GM21619 (cell line): ENCODE measurements at regions not wholly inside any gene's neighbourhood (a gene's known extent, or its start where the extent isn't known, plus 50 kb on each side); places are given as distances from the start of the nearest gene placed in this dataset.
"Not testable (repeated sequence)": the region's sequence is repeated elsewhere in the genome, so short reads cannot be mapped to it uniquely, and the experiment has no call there.

ENCODE experiments used
- ATAC-seq: cut with Tn5 transposase; IDR thresholded peaks from one replicate; pipeline ENCODE4 v1.9.1; 2021; ENCODE audit not compliant: unreplicated experiment

DNA sequence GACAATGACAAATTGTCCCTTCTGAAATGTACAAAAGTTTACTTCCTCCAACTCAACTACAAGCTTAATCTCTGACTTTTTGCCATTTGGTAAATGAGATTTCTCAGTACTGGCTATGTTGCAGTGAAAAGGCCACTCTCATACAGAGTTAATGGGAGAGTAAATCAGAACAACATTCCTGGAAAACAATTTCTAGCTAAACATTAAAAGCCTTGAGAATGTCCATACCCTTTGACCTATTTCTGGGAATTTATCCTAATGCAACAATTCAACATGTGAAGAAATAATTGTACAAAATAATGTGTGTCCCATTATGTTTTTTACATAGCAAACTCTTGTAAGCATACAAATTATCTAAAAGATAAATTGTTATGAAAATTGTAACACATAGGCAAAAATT, 56.3 kb upstream of the SPEF2 start:
- ATAC-seq = no peak

- ATAC-seq = no peak
These were observed 59.9 kb upstream of the SPEF2 start for GRCh38 chr5:35557748-35558147.

GRCh38 chr5:35557199-35557598, 60.5 kb upstream of the SPEF2 start:
- no peak for ATAC-seq

- ATAC-seq = no peak
These were observed 63.6 kb upstream of the SPEF2 start for GRCh38 chr5:35554016-35554415.

GRCh38 chr5:35545190-35545589, 72.5 kb upstream of the SPEF2 start:
- ATAC-seq = no peak

GRCh38 chr5:35543408-35543807, 74.3 kb upstream of the SPEF2 start:
- ATAC-seq = no peak

GRCh38 chr5:35540002-35540401, 77.7 kb upstream of the SPEF2 start:
- ATAC-seq = no peak

GRCh38 chr5:35538198-35538931, 79.3 kb upstream of the SPEF2 start:
- ATAC-seq = no peak

GRCh38 chr5:35533156-35533555, 84.5 kb upstream of the SPEF2 start:
- ATAC-seq = no peak

DNA sequence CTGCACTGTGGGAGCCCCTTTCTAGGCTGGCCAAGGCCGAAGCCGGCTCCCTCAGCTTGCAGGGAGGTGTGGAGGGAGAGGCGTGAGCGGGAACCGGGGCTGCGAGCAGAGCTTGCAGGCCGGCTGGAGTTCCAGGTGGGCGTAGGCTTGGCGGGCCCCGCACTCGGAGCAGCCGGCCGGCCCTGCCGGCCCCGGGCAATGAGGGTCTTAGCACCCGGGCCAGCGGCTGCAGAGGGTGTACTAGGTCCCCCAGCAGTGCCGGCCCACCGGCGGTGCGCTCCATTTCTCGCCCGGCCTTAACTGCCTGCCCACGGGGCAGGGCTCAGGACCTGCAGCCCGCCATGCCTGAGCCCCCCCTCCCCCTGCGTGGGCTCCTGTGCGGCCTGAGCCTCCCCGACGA, 86.1 kb upstream of the SPEF2 start:
- ATAC-seq = not testable (repeated sequence)

- ATAC-seq = peak; percentile 99
These were observed 99.6 kb upstream of the SPEF2 start for GRCh38 chr5:35518104-35518503.

GRCh38 chr5:35516271-35516670, 101.4 kb upstream of the SPEF2 start:
- no peak for ATAC-seq

GRCh38 chr5:35513612-35514011, 104.1 kb upstream of the SPEF2 start:
- no peak for ATAC-seq

- no peak for ATAC-seq
These were observed 115.5 kb upstream of the SPEF2 start for GRCh38 chr5:35502206-35502605.

GRCh38 chr5:35488791-35489190, 128.9 kb upstream of the SPEF2 start:
- ATAC-seq = no peak

DNA sequence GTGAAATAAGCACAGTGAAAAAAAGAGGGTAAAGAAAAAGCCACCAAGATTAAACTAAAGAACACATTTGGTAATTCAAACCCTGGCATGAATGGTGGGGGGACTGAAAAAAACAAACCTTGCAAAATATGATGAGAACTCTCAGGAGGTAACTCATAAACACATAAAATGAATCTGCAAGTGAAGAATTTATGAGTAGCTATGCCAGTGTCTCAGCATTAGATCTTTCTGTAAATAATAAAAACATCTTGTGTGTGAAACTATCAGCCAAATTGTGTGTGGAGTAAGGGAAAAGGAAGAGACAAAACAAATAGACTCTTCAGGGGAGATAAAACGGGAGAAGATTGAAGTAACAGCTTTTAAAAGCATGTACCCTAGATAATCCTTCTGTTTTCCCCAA, 129.6 kb upstream of the SPEF2 start:
- no peak for ATAC-seq

DNA sequence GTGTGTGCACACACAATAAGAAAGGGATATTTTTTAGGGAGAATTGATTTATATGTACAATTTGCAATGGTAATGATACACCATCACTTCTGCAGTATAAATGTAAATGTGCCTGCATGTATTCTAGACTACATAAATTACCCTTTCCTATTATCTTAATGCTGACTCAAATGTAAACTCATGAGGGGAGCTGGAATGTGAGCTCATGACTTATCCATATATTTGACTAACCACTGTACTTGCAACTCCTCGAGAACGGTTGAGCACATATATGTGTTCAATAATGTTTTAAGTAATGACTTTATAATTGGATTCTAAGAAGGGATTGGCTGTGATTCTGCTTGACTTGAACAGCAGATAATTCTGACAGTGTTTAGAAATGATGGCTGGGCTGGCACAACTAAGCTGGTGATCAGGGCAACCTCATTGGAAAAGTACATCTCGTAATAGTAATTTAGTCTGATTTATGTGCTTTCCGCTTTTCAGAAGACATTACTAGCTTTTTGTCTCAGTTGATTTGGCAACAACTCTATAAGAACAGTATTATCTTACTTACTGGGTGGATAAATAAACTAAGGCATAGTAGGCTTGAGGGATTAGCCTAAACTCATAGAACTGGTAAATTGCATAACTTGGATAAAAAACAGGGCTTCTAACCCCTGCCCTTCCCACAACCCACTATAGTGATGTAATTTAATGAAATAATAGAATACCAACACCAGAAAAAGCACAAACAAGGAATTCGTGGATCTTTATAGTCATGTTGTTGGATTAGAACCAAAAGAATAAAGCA, 130.2 kb upstream of the SPEF2 start:
- no peak for ATAC-seq

GRCh38 chr5:35485487-35485886, 132.2 kb upstream of the SPEF2 start:
- no peak for ATAC-seq

- ATAC-seq = peak; percentile 43
These were observed 133.4 kb upstream of the SPEF2 start for GRCh38 chr5:35484241-35484640.

DNA sequence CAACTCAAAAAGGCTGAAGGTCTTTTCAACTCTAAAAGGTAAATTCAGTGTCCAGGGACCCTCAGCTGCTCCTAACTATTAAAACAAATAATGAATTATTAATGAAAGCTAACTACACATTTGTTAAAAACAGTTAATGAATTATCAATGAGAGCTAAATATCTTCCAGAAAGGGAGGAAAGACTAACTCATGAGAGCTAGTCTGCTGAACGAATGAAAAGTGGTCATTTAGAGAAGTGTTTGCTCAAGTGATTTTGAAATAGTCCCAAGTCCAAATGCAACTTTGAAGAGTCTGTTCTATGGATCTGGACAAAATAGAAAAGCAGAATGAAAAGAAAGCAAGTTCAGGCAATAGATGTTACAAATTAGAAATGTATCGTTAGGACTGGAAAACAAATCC, 133.9 kb upstream of the SPEF2 start:
- no peak for ATAC-seq

DNA sequence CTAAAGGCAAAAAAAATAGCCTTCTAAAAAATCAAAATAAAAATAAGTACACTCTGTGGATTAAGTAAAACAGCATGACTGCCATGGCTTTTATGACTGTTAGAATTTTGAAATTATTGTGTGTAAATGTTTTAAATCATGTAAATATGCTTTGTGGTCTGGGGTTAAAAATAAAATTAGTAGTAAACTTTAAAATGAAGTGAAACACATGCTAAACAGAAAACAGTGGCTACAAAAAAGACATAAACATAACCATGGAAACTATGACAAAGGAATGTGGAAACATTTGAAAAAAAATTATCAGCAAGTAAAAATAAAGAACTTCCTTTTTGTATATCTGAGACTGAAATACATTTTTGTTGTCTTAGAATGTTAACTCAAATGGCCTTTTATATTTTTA, 134.5 kb upstream of the SPEF2 start:
- ATAC-seq = no peak

DNA sequence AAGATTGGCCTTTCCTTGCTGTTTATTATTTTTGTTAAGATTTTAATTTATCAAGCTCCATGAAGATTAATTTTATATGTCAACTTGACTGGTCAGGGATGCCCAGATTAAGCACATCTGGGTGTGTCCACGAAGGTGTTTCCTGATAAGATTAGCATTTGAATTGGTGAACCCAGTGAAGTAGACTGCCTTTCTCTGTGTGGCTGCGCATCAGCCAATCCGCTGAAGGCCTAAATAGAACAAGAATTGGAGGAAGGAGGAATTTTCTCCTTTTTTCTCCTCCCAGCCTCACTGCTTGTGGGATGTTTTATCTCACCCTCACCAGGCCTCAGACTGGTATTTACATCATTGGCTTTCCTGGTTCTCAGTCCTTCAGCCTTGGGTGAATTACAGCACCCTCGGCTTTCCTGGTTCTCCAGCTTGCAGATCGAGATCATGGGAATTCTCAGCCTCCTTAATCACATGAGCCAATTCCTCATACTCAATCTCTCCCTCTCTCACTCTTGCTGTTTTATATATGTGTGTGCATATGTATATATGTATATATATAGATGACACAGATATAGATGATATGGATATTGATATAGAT, 135.4 kb upstream of the SPEF2 start:
- ATAC-seq = no peak
